HG03097 (cell line): ENCODE measurements at regions not wholly inside any gene's neighbourhood (a gene's known extent, or its start where the extent isn't known, plus 50 kb on each side); places are given as distances from the start of the nearest gene placed in this dataset.

Experiments used
- ATAC-seq: cut with Tn5 transposase; IDR thresholded peaks from one replicate; pipeline ENCODE4 v1.9.1; 2021; ENCODE audit not compliant: unreplicated experiment, low FRiP score

GRCh38 chr3:148600440-148600839 lies 97.3 kb upstream of the AGTR1 start:
- ATAC-seq, result no peak

GRCh38 chr3:148600902-148601765 lies 96.6 kb upstream of the AGTR1 start:
- ATAC-seq, result no peak

GRCh38 chr3:148601766-148602685 lies 95.7 kb upstream of the AGTR1 start:
- no peak for ATAC-seq

- no peak for ATAC-seq
These were observed 93.2 kb upstream of the AGTR1 start for GRCh38 chr3:148604270-148605085.

GRCh38 chr3:148605521-148605920 lies 92.2 kb upstream of the AGTR1 start:
- no peak for ATAC-seq

GRCh38 chr3:148606979-148607378 lies 90.7 kb upstream of the AGTR1 start:
- ATAC-seq, result no peak

- no peak for ATAC-seq
These were observed 90.2 kb upstream of the AGTR1 start for GRCh38 chr3:148607491-148607890.

- no peak for ATAC-seq
These were observed 85.4 kb upstream of the AGTR1 start for GRCh38 chr3:148612278-148612677.

- ATAC-seq, result no peak
These were observed 82.3 kb upstream of the AGTR1 start for GRCh38 chr3:148615382-148615781.

GRCh38 chr3:148625095-148625736 lies 72.5 kb upstream of the AGTR1 start:
- ATAC-seq, result no peak

GRCh38 chr3:148625991-148626390 lies 71.7 kb upstream of the AGTR1 start:
- ATAC-seq, result no peak

- no peak for ATAC-seq
These were observed 68.7 kb upstream of the AGTR1 start for GRCh38 chr3:148629006-148629405.

GRCh38 chr3:148631124-148631903 lies 66.4 kb upstream of the AGTR1 start:
- no peak for ATAC-seq

GRCh38 chr3:148641722-148642121 lies 56.0 kb upstream of the AGTR1 start:
- ATAC-seq, result no peak

- no peak for ATAC-seq
These were observed 55.5 kb upstream of the AGTR1 start for GRCh38 chr3:148642214-148642613.

- no peak for ATAC-seq
These were observed 55.1 kb upstream of the AGTR1 start for GRCh38 chr3:148642616-148643015.

GRCh38 chr3:148643389-148643840 lies 54.3 kb upstream of the AGTR1 start:
- no peak for ATAC-seq

- ATAC-seq, result no peak
These were observed 51.5 kb upstream of the AGTR1 start for GRCh38 chr3:148646126-148646665.
